GM12891 (cell line): ENCODE measurements at regions not wholly inside any gene's neighbourhood (a gene's known extent, or its start where the extent isn't known, plus 50 kb on each side); places are given as distances from the start of the nearest gene placed in this dataset.

Source experiments
- PAX5 ChIP-seq: IDR thresholded peaks from 2 replicates; pipeline ENCODE4 v1.6.1; 2011; ENCODE audit warnings: low read length, moderate library complexity, mild to moderate bottlenecking; ENCODE audit not compliant: insufficient read depth, severe bottlenecking
- POLR2A ChIP-seq: IDR thresholded peaks from 2 replicates; pipeline ENCODE4 v1.6.1; 2011; ENCODE audit warnings: low read depth, low read length, control low read depth
- POLR2AphosphoS5 ChIP-seq: IDR thresholded peaks from 2 replicates; pipeline ENCODE4 v1.6.1; 2011; ENCODE audit warnings: low read depth, low read length, control low read depth
- SPI1 ChIP-seq: IDR thresholded peaks from 2 replicates; pipeline ENCODE4 v1.6.1; 2011; ENCODE audit warnings: low read depth, low read length, control low read depth
- TAF1 ChIP-seq: IDR thresholded peaks from 2 replicates; pipeline ENCODE4 v1.6.1; 2011; ENCODE audit warnings: low read depth, low read length, control low read depth

GRCh38 chr5:153094333-153094732 lies 396.1 kb upstream of the GRIA1 start:
- TF ChIP-seq TAF1, result no peak
- no peak for TF ChIP-seq POLR2A
- TF ChIP-seq POLR2AphosphoS5, result no peak
- TF ChIP-seq SPI1, result no peak
- no peak for TF ChIP-seq PAX5
